Embryonic facial prominence (tissue), 1 donor: ENCODE measurements at regions not wholly inside any gene's neighbourhood (a gene's known extent, or its start where the extent isn't known, plus 50 kb on each side); places are given as distances from the start of the nearest gene placed in this dataset.

Experiments
- DNase-seq: peaks from one replicate; pipeline ENCODE4 v3.0.0-alpha.2; 2016; ENCODE audit errors: extremely low spot score

DNA sequence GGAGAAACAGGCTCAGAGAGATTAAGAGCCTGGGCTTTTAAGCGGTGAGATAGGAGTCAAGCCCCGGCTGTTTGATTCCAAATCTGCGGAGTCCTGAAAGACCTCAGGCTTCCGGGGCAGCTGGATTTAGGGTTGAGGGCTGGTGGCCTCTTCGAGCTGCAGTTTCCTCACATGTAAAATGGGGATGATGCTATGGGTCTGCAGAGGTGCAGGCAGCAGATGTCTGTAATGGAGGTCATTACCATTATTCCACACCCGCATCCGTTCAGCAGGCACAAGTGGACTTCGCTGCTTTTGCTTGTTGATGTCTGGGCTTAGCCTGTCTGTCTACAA is 175.6 kb upstream of the HS6ST1 start:
- no peak for DNase-seq

DNA sequence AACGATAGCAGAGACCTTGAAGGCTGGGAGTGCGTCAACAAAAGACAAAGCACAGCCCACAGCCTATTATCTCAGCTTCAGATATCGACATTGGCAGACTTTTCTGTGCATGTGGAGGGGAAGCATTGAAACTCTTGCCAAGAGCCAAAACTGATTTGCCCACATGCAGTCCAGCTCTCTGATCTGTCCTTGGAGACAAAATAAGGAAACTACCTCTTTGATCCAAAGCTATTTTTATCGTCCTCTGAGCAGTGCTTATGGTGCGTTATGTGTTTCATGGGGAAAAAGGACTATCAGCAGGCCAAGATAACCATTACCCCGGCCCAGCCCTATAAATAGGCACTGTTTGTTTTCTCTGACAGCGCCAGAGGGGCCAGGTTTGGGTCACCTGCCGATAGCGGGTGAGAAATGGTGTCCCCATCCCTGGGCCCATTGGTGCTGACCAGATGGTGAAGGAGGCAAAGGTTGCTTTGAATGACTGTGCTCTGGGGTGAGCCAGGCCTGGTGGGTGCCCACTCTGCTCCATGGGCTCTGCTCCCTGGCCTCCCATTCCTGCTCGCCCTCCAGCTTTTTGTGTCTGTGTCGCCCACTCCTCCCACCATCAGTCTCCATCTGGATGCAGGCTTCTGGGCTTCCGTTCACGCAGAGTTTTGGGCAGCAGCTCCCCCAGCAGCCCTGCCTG is 176.1 kb upstream of the HS6ST1 start:
- DNase-seq = no peak

- no peak for DNase-seq
These were observed 177.4 kb upstream of the HS6ST1 start for GRCh38 chr2:128495996-128496547.

GRCh38 chr2:128496700-128497099 is 178.0 kb upstream of the HS6ST1 start:
- no peak for DNase-seq

DNA sequence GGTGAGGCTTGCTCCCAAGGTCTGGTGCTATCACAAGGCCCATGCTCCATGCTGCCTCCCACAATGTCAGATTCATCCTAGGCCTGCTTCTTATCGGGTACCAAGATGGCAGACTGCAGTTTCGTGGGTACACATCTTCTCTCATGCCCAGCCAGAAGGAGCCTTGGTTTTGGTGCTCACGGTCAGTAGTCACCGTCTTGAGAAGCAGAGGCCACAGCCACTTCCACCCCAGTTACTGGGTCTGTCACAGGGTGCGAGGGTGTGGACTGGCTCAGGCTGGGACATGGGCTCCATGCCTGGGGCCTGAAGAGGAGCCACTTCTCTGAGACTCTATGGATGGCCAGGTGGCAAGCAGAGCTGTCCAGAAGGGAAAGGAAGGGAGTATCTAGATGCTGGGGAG is 178.8 kb upstream of the HS6ST1 start:
- no peak for DNase-seq

- no peak for DNase-seq
These were observed 179.4 kb upstream of the HS6ST1 start for GRCh38 chr2:128498086-128498485.

DNA sequence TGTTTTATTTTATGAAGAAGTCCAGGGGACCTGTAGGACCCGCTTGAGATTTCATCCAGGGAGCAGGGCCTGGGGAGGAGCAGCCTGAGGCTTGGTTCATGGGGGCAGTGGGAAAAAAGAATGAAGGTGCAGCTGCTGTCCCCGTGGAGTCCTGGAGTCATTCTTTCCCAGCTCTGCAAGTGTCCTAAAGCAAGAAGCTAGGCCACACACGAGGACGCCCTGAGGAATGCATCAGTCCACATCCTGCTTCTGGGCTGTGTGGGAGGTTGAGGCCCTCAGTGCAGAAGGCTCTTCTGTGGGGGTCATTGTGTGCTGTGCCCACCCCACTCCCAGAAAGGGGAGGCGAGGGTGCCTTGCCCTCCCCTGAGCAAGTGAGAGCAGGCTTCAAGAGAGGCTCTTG is 179.9 kb upstream of the HS6ST1 start:
- DNase-seq = no peak

GRCh38 chr2:128499367-128500137 is 180.9 kb upstream of the HS6ST1 start:
- DNase-seq = no peak

DNA sequence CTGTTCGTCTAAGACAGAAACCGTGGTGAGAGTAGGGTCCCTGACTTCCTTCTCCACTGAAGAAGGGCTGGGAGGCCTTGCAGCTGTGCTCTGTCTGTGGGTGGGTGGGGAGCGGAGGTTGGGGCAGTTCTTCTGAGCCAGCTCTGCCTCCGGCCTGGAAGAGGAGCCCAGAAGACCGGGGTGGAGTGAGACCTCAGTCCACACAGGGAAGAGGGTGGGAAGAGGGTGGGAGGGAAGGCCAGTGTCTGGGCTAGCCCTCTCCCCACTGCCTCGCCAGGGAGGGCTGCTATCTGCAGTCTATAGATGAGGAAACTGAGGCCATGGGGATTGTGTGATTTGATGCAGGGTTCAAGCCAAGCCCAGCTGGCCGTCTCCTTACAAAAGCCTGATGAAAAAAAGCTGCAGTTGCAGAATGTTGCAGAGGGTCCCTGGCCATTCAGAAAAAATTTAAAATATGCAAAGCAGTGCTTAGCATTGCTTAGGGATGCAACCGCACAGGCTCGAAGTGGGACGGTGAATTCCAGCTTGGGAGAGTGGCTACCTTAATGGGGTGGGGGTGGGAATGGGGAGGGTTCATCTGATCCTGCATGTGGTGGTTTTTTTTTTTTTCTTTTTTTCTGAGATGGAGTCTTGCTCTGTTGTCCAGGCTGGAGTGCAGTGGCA is 181.6 kb upstream of the HS6ST1 start:
- no peak for DNase-seq

- no peak for DNase-seq
These were observed 182.5 kb upstream of the HS6ST1 start for GRCh38 chr2:128501006-128501690.

DNA sequence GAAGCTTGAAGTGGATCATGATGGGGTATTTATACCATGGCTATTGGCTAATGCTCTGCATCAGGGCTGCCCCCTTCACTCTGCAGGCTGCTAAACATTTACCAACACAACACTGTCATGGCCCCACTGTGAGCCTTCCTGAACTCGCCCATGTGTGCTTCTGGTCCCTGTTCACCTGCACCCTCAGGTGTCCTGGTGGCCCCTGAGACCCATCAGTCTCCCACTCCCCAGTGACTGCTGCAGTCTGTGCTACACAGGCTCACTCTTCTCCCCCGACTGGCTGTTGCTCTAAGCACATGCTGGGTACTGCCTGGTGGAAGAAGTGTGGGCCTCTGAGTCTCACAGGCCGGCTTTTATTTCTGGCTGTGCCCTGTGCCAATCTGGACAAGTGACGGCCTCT is 183.0 kb upstream of the HS6ST1 start:
- DNase-seq = no peak

- no peak for DNase-seq
These were observed 183.5 kb upstream of the HS6ST1 start for GRCh38 chr2:128502200-128502599.

- DNase-seq = no peak
These were observed 184.1 kb upstream of the HS6ST1 start for GRCh38 chr2:128502638-128503246.

DNA sequence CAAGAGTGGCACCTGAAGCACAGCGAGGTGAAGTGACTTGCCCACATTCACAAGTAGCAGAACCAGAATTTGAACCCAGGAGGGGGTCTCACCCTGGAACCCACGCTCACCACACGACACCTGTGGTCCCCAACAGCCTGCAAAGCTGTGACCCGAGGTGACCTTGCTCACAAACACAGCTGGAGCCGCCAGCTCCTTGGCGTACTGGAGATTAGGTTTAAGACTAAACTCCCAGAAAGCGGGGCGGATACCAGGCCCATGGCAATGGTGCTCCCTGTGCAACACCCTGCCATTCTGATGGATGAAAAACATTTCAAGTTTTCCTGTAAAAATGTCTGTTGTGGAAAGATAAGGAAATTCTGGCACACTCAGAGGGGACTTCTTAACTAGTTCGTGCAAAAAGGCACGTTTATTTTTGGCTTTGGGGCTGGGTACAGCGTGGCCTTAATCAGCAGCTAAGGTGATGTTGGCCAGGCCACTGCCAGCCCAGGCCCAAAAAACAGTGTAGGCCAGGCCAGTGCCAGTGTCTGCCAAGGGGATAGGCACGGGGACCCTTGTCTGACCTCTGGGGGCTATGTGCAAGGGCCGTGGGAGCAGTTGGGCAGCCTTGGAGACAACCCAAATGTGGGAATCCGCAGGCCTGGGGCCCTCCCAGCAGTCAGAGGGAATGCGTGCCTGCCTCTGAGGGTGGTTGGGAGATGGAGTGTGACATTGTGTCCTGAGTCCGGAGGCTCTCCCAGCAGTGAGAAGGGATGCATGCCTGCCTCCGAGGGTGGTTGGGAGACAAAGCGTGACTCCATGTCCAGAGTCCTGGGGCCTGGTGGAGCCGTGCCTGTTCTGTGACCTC is 185.0 kb upstream of the HS6ST1 start:
- DNase-seq = no peak

- DNase-seq = no peak
These were observed 185.8 kb upstream of the HS6ST1 start for GRCh38 chr2:128504246-128505149.

DNA sequence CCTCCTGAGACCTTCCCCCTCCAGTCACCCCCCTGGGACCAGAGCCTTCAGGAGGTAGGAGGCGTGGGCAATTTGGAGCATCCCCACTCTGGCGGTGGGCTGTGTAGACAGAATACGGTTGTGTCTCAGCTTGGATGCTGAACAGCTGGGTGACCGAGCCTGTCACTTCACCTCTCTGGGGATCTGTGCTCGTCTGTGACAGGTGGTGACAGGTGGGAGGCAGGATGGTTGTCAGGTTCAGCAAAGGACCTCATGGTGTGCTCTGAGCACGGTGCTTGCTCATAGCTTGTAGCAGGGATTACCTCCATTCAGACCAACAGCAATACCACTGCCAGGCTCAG is 186.5 kb upstream of the HS6ST1 start:
- DNase-seq = no peak

DNA sequence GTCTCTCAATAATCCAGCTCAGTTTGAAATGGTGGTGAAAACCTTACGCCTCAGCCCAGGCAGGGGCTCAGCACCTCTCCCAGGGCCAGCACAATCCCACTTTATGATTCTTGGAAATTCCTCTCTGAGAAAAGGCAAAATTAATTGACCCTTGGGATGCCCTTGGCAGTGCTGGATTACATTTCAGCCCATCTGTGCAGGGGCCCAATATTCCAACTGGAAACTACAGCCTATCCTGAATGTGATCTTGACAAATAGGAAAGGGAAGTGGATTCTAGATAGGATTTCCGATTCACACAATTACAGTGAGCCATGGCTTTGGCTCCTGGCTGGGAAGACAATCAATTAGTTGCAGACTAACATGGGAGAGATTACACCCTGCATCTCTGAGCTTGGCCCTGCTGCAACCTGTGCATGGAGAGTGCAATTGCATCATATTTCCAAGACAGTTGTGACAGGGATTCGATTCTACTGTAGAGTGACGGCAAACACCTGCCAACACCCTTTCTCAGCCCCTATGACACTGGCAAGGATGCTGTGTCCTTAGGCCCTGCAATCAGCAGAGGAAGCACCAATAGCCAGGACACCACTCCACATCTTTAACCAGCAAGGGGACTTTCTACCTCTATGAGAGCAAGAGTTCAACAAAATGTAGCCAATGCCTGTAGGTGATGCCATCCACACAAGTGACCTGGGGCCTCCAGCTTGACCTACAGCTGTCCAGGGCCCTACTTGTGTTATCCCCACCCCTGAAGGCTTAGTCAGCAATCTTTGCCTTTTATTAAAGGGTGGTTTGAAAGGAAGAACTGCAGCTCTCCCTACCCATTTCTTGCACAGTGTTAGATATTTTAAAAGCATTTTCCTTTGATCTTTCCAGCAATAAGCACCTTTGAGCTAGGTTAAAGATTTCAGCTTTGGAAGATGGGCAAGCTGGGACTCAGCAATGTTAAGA is 187.2 kb upstream of the HS6ST1 start:
- no peak for DNase-seq

DNA sequence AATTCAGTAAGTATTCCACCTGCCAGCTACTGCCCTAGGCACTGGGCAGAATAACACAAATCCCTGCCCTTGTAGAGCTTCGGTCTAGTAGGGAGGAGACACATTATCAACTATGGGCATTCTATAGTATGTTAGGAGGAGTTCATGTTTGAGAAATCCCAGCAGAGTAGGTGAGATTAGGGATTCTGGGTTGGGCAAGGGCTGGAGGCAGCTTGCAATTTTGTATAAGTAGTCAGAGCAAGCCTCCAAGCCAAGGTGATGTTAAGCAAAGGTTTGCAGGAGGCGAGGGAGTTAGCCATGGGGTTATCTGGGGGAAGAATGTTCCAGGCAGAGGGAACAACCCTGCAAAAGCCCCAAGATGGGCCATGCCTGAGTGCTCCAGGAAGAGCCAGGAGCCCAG is 187.9 kb upstream of the HS6ST1 start:
- no peak for DNase-seq
